Motor neuron (in vitro differentiated cells): ENCODE measurements at regions not wholly inside any gene's neighbourhood (a gene's known extent, or its start where the extent isn't known, plus 50 kb on each side); places are given as distances from the start of the nearest gene placed in this dataset.
A peak's percentile ranks its signal among the peaks of the same experiment; 100 is the strongest.

Experiments used
- ATAC-seq, 8 experiments: fragments of 200-7000 bp; cut with Tn5 transposase; replicated peaks in 6 of 8; 2 replicates each; pipeline ENCODE4 v1.8.0; 2021; ENCODE audit warnings: mild to moderate bottlenecking in 8 of 8, moderate library complexity in 8 of 8
- H3K27ac ChIP-seq, 2 donors: fragments of 250-450 bp; sonication (Bioruptor Pico); 2 replicates each; pipeline ENCODE4 v1.9.0; 2021; ENCODE audit warnings: antibody characterized with exemption in 2 of 2, mild to moderate bottlenecking in 2 of 2, moderate library complexity in 1 of 2
- H3K4me1 ChIP-seq, 2 donors: fragments of 250-450 bp; sonication (Bioruptor Pico); replicated peaks in 1 of 2; 2 replicates each; pipeline ENCODE4 v1.6.1; 2021; ENCODE audit warnings: antibody characterized with exemption in 2 of 2, mild to moderate bottlenecking in 2 of 2, moderate library complexity in 1 of 2
- H3K4me3 ChIP-seq, 5 donors: fragments of 250-450 bp; sonication (Bioruptor Pico); 2 replicates each; pipeline ENCODE4 v1.9.0; 2021; ENCODE audit warnings: antibody characterized with exemption in 5 of 5, mild to moderate bottlenecking in 5 of 5, moderate library complexity in 4 of 5
- WGBS, 10 experiments: fragments of 450-650 bp; shearing (Covaris generic); methylation state at CpG; one replicate each; pipeline ENCODE4 v1.0.0; 2022; 5-methylcytosine and 5-hydroxymethylcytosine counted together
- in situ Hi-C, 9 experiments: fragments of 400-800 bp; cut with MboI; loops; one replicate each; pipeline ENCODE4 v1.15.0; 2021; ENCODE audit warnings: low sequenced_read_pairs in 9 of 9, low pct_unique_long_range_greater_than_20kb in 2 of 9; ENCODE audit not compliant: unreplicated experiment in 9 of 9

DNA sequence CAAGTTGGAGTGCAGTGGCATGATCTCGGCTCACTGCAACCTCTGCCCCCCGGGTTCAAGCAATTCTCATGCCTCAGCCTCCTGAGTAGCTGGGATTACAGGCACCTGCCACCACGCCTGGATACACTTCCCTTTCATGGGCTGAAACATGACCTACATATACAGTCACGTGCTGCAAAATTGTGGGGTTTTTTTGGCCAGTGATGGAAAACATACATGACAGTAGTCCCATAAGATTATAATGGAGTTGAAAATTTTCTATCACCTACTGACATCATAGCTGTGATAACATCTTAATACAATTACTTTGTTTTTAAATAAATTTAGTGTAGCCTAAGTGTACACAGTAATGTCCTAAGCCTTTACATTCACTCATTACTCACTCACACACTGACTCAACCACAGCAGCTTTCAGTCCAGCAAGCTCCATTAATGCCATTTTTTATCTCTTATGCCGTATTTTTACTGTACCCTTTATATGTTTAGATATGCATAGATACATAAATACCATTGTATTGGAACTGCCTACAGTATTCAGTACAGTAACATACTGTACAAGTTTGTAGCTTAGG is 79.9 kb upstream of the TMEM196 start:
- Histone ChIP-seq H3K27ac (no peak overlapping the region), H3K4me3 (no peak overlapping the region), H3K4me1 (no peaks in the 10 kb centered on the region)
- 9 to 90% (median 58%) methylated on average over 1 to 5 of the region's 5 CpGs; no CpG with 5 or more reads in 2 of the 10 experiments for WGBS, 10 experiments
- ATAC-seq, result no peak
- in situ Hi-C loops, result no loop called here

GRCh38 chr7:19852192-19852591 is 78.8 kb upstream of the TMEM196 start:
- 40 to 100% (median 78%) methylated on average over 1 of the region's 1 CpG; no CpG with 5 or more reads in 1 of the 10 experiments for WGBS, 10 experiments
- H3K4me1 ChIP-seq, result no peaks in the 10 kb centered on the region
- ATAC-seq, result peak in 3 of 8 experiments; percentile 46 to 60 (median 47)
- no peak overlapping the region for H3K4me3 ChIP-seq
- in situ Hi-C loops, result no loop called here
- no peak overlapping the region for H3K27ac ChIP-seq

DNA sequence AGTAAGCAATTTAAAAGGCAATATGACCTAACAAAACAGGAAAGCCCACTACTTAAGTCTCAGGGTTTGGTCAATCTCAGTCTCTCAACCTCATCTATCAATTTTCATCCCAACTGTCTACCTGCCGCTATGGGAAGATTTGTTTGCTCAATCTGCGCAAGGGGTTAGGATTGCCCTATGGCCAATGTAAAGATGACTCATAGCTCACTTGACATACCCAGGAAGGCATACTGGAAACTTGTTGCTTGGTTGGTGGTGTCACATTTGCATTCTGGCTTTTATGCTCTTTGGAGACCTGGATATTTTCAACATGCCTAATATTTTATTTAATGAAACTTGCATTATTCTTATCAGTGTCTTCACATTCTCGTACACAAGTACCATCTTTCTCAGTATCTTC is 78.1 kb upstream of the TMEM196 start:
- Histone ChIP-seq H3K4me3 (no peak overlapping the region), H3K27ac (no peak overlapping the region), H3K4me1 (no peaks in the 10 kb centered on the region)
- 43 to 100% (median 84%) methylated on average over 1 to 3 of the region's 3 CpGs for WGBS, 10 experiments
- no peak for ATAC-seq
- in situ Hi-C loops, result no loop called here

- Histone ChIP-seq H3K4me1 (no peaks in the 10 kb centered on the region), H3K4me3 (no peak overlapping the region), H3K27ac (no peak overlapping the region)
- 25 to 100% (median 84%) methylated on average over 2 of the region's 2 CpGs; no CpG with 5 or more reads in 1 of the 10 experiments for WGBS, 10 experiments
- in situ Hi-C loops, result no loop called here
- no peak for ATAC-seq
Observed at GRCh38 chr7:19834566-19834965, 61.1 kb upstream of the TMEM196 start.

- Histone ChIP-seq H3K27ac (no peak overlapping the region), H3K4me1 (no peaks in the 10 kb centered on the region), H3K4me3 (no peak overlapping the region)
- ATAC-seq, result no peak
- 0 to 83% (median 52%) methylated on average over 1 to 2 of the region's 2 CpGs for WGBS, 10 experiments
- in situ Hi-C loops, result no loop called here
Observed at GRCh38 chr7:19830604-19831003, 57.2 kb upstream of the TMEM196 start.
